Transverse colon (tissue), 4 donors: ENCODE measurements at regions not wholly inside any gene's neighbourhood (a gene's known extent, or its start where the extent isn't known, plus 50 kb on each side); places are given as distances from the start of the nearest gene placed in this dataset.
A peak's percentile ranks its signal among the peaks of the same experiment; 100 is the strongest.

Experiments used
- DNase-seq: peaks from one replicate; pipeline ENCODE4 v3.0.0-alpha.2; 2019
- H3K27ac ChIP-seq, 4 donors: fragments of 200-600 bp; sonication (generic); 2 replicates each; pipeline ENCODE4 v1.5.1; 2016 to 2018; ENCODE audit warnings: inconsistent platforms in 4 of 4
- H3K27me3 ChIP-seq: fragments of 200-600 bp; sonication (generic); 2 replicates; pipeline ENCODE4 v1.5.1; 2017; ENCODE audit warnings: inconsistent platforms
- H3K36me3 ChIP-seq, 4 donors: fragments of 200-600 bp; sonication (generic); 2 replicates each; pipeline ENCODE4 v1.5.1; 2017 to 2019; ENCODE audit warnings: inconsistent platforms in 4 of 4
- H3K4me1 ChIP-seq, 4 donors: fragments of 200-600 bp; sonication (generic); 2 replicates each; pipeline ENCODE4 v1.5.1; 2017 to 2020; ENCODE audit warnings: inconsistent platforms in 4 of 4
- H3K4me3 ChIP-seq, 4 donors: fragments of 200-600 bp; sonication (generic); 1 replicate in 1 of 4; 2 replicates in 3 of 4; pipeline versions ENCODE4 v1.5.1 to v1.6.1; 2017 to 2019; ENCODE audit warnings: inconsistent platforms in 4 of 4
- H3K9me3 ChIP-seq, 2 donors: fragments of 200-600 bp; sonication (generic); 2 replicates each; pipeline ENCODE4 v1.5.1; 2017 to 2019; ENCODE audit warnings: inconsistent platforms in 2 of 2
- EP300 ChIP-seq: sonication (generic); formaldehyde crosslinking; IDR thresholded peaks from one replicate; pipeline ENCODE4 v1.6.1; 2017; ENCODE audit warnings: antibody characterized with exemption, low read depth
- POLR2A ChIP-seq: fragments of 450-650 bp; IDR thresholded peaks from one replicate; pipeline ENCODE4 v1.6.1; 2016; ENCODE audit warnings: antibody characterized with exemption, mild to moderate bottlenecking, moderate library complexity
- POLR2AphosphoS5 ChIP-seq, 3 donors: sonication (generic); formaldehyde crosslinking; IDR thresholded peaks; one replicate each; pipeline ENCODE4 v1.6.1; 2016; ENCODE audit warnings: antibody characterized with exemption in 3 of 3
- WGBS, 2 donors: methylation state at CpG; one replicate each; pipeline ENCODE4 v1.1.5; 2018; ENCODE audit warnings: low coverage in 1 of 2; 5-methylcytosine and 5-hydroxymethylcytosine counted together
- in situ Hi-C, 4 donors: fragments of 200-750 bp; cut with MboI; loops; one replicate each; pipeline versions ENCODE4 v1.15.0 to v1.15.1; 2017; ENCODE audit warnings: low sequenced_read_pairs in 3 of 4, low pct_ligation_motif_present in 1 of 4, low pct_unique_long_range_greater_than_20kb in 1 of 4
- intact Hi-C: fragments of 100-400 bp; cut with DNase I; formaldehyde crosslinking; loops from one replicate; pipeline ENCODE4 v1.15.1; 2023; ENCODE audit warnings: low total_unique reads
- TF ChIP-seq, protein P1 (sequence below), 5 experiments: fragments of 200-600 bp in 3 of 5; fragments of 450-650 bp in 2 of 5; sonication (generic) in 3 of 5; IDR thresholded peaks; 1 replicate in 2 of 5; 2 replicates in 3 of 5; pipeline ENCODE4 v1.5.1; 2016 to 2017; ENCODE audit warnings: antibody characterized with exemption in 5 of 5, inconsistent platforms in 3 of 5, mild to moderate bottlenecking in 2 of 5, moderate library complexity in 1 of 5

DNA sequence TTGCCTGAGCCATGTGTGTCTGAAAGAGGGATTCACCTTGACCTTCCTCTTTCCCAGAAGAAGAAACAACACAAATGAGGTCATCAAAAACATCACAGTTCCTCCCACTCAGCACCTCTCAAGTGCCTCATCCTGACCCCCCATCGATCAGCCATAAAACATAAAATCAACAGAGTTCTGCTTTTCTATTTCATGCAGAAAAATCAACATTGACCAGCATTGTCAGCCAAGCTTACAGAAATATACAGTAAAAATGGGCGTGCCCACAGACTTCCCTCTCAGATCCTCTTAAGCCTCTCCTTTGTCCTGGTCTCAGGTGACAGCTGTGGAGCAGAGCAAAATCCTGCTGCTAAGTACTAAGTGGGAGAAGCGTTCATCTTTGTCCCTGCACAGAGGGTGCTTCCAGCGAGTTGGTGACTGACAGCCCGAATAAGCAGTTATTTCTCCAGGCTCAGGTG is 213.3 kb downstream of the OLFM4 start:
- Histone ChIP-seq H3K9me3 (no peaks in the 10 kb centered on the region), H3K4me1 (no peaks in the 10 kb centered on the region), H3K4me3 (no peak overlapping the region), H3K27me3 (no peaks in the 10 kb centered on the region), H3K36me3 (no peaks in the 10 kb centered on the region), H3K27ac (no peak overlapping the region)
- intact Hi-C loops (no loop called here), in situ Hi-C loops (no loop called here)
- WGBS, 2 donors: 56% methylated on average over 4 to 5 of the region's 5 CpGs
- no peak for TF ChIP-seq POLR2AphosphoS5 (IDR thresholded peaks at IDR 0.05)
- TF ChIP-seq, protein P1, sequence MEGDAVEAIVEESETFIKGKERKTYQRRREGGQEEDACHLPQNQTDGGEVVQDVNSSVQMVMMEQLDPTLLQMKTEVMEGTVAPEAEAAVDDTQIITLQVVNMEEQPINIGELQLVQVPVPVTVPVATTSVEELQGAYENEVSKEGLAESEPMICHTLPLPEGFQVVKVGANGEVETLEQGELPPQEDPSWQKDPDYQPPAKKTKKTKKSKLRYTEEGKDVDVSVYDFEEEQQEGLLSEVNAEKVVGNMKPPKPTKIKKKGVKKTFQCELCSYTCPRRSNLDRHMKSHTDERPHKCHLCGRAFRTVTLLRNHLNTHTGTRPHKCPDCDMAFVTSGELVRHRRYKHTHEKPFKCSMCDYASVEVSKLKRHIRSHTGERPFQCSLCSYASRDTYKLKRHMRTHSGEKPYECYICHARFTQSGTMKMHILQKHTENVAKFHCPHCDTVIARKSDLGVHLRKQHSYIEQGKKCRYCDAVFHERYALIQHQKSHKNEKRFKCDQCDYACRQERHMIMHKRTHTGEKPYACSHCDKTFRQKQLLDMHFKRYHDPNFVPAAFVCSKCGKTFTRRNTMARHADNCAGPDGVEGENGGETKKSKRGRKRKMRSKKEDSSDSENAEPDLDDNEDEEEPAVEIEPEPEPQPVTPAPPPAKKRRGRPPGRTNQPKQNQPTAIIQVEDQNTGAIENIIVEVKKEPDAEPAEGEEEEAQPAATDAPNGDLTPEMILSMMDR (IDR thresholded peaks at IDR 0.05): no peak
- no peak for TF ChIP-seq EP300
- no peak for TF ChIP-seq POLR2A
- no peak for DNase-seq

DNA sequence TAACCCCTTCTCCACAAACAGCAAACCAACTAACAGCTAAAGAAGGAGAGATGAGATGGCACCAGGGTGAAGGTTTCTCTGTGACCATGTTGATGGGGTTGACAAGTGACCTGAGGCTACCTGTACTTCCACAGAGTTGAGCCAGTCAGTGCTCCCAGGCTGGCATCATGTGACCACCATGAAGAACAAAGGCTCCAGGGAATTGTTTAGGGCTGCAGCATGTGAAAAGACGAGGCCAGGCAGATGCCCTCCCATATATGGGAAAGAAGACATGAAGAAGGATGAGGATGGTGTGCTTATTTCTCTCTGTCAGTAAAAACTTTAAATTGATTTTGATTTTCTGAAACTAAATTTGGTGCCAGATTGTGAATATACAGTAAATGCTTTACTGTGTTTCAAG is 220.6 kb downstream of the OLFM4 start:
- Histone ChIP-seq H3K4me3 (no peak overlapping the region), H3K4me1 (no peaks in the 10 kb centered on the region), H3K36me3 (no peaks in the 10 kb centered on the region), H3K27ac (no peak overlapping the region), H3K27me3 (no peaks in the 10 kb centered on the region), H3K9me3 (no peaks in the 10 kb centered on the region)
- no peak for TF ChIP-seq EP300
- TF ChIP-seq POLR2AphosphoS5 (IDR thresholded peaks at IDR 0.05): no peak
- TF ChIP-seq, protein P1 (IDR thresholded peaks at IDR 0.05): no peak
- no peak for TF ChIP-seq POLR2A
- 18 to 37% methylated on average over 1 of the region's 1 CpG for whole genome bisulfite sequencing, 2 donors
- intact Hi-C loops: no loop called here
- in situ Hi-C loops: no loop called here
- DNase-seq: no peak

DNA sequence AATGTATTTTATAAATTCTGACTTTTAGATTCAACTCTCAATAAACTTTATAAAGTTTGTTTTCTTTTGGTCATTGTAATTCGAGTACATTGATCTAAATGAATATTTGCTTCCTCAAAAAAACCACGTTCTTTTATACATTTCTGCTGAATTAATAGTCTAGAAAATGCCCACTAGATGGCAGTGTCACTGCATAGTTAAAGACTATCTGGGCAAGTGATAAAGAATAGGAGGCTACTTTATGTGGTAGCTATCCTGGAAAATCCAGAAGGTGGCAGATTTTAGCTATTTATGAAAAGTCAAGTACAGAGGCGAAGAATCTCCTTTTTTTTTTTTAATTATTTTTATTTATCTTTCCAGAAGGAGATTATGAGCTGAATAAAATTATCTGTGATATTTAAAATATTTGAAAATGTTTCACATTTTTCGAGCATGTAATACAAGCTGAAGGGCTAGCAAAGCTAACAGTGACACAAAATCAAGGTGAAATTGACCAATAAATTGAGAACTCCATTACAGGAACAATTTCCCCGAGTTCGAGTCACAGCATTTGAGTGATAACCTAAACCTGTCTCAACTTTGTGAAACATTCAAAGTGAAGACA is 221.8 kb downstream of the OLFM4 start:
- H3K36me3 ChIP-seq: no peaks in the 10 kb centered on the region
- H3K9me3 ChIP-seq: no peaks in the 10 kb centered on the region
- 23 to 30% methylated on average over 6 of the region's 6 CpGs for WGBS, 2 donors
- DNase-seq: no peak
- H3K27me3 ChIP-seq: no peaks in the 10 kb centered on the region
- TF ChIP-seq POLR2A: no peak
- TF ChIP-seq POLR2AphosphoS5 (IDR thresholded peaks at IDR 0.05): no peak
- TF ChIP-seq, protein P1 (IDR thresholded peaks at IDR 0.05): peak; percentile 69 to 88 (median 76)
- H3K4me1 ChIP-seq: no peaks in the 10 kb centered on the region
- intact Hi-C loops: no loop called here
- in situ Hi-C loops: no loop called here
- H3K4me3 ChIP-seq: no peak overlapping the region
- no peak overlapping the region for H3K27ac ChIP-seq

DNA sequence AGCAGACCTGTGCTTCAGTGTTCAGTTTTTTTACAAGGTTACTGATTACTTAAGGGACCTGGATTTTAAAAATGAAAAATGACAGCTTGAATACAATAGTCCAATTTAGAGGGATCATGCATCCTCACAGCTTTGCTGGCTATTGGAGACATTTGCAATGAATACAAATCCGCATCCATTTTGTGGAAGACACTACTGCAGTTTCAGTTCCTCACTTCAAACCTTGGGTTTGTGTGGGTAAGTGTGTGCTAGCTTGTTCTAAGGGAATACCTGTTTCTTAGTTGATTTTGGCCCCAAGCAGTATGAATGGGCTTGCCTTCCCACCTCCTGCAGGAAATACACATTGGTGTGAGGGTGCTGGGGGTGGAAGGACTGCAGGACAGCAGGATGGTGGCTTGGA is 222.4 kb downstream of the OLFM4 start:
- Histone ChIP-seq H3K27ac (no peak overlapping the region), H3K9me3 (no peaks in the 10 kb centered on the region), H3K4me3 (no peak overlapping the region), H3K4me1 (no peaks in the 10 kb centered on the region), H3K27me3 (no peaks in the 10 kb centered on the region), H3K36me3 (no peaks in the 10 kb centered on the region)
- WGBS, 2 donors: 57% methylated on average over 1 of the region's 1 CpG; no CpG with 5 or more reads in 1 of the 2 donors
- in situ Hi-C loops: no loop called here
- no peak for DNase-seq
- no peak for TF ChIP-seq POLR2A
- TF ChIP-seq EP300: no peak
- TF ChIP-seq, protein P1 (IDR thresholded peaks at IDR 0.05): no peak
- no peak for TF ChIP-seq POLR2AphosphoS5 (IDR thresholded peaks at IDR 0.05)
- intact Hi-C loops: no loop called here
